ENCODE measurements at regions not wholly inside any gene's neighbourhood (a gene's known extent, or its start where the extent isn't known, plus 50 kb on each side); places are given as distances from the start of the nearest gene placed in this dataset.
"Not testable (repeated sequence)": the region's sequence is repeated elsewhere in the genome, so short reads cannot be mapped to it uniquely, and the experiment has no call there.

- DNase-seq, result no peak
These were observed 339.8 kb upstream of the EPHA4 start for GRCh38 chr2:221911890-221912289.

- DNase-seq, result no peak
These were observed 339.2 kb upstream of the EPHA4 start for GRCh38 chr2:221911321-221911720.

DNA sequence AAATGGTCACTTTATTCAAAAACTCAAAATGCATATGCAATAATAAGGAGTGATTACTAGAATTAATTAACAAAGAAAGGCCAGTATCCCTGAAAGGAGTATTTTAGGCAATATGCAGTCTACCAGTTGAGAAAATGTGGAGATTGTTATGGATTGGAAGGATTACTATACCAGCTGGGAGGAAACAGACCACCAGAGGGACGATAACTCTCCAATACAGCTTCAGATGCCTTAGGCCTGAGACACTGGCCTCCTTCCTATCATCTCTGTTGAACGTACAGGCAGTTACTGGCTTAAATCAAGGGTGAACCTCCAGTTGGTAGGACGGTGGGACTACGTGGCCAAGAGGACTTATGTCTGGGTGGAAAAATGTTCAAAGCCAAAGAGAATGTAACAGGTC lies 336.4 kb upstream of the EPHA4 start:
- no peak for DNase-seq

DNA sequence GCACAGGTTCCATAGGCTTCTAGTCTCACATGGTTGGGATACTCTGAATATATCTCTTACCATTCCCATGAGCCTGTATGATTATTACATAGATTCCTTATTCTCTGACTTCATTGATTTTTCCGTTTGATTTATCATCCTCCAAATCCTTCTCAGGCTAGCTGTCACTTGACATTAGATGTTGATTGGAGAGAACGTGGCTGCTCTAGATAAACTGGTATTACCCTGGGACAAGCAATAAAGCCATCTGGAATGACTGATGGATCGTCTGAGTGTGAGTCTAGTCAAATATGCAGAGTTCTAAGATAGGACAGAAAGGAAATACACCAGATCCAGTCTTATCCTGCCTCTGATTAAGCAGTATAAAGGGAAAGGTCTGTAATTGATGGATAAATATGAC lies 325.6 kb upstream of the EPHA4 start:
- DNase-seq, result no peak

DNA sequence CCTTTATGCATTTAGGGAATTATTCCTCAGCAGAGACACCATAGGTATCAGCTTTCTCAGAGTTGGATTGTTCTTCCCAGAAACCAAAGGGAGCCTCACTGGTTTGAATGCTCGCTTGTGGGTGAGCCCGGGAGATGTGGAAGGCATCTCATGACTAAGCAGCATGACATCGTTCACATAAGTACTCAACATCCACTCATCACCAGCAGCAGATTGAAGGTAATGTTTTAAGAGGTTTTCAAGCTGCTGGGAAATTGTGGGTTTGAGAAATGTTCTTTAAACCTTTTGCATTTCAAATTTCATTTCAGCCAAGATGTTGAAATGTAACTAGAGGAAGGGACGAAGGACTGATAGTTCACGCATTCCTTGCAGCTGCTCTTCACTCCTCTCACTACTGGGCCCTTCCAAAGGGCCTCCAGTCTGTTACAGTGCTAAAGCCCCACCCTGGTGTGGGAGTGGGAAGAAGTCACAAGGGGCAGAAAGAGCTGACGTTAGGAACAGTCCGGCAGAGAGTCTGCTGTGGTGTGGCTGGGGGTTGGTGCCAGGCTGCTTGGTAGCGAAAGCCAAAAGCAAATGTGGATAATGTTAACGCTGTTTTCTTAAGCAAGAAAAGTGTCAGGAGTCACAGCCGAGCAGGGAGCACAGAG lies 324.5 kb upstream of the EPHA4 start:
- DNase-seq, result no peak

- DNase-seq, result no peak
These were observed 323.4 kb upstream of the EPHA4 start for GRCh38 chr2:221895366-221896121.

GRCh38 chr2:221893501-221893900 lies 321.4 kb upstream of the EPHA4 start:
- no peak for DNase-seq

DNA sequence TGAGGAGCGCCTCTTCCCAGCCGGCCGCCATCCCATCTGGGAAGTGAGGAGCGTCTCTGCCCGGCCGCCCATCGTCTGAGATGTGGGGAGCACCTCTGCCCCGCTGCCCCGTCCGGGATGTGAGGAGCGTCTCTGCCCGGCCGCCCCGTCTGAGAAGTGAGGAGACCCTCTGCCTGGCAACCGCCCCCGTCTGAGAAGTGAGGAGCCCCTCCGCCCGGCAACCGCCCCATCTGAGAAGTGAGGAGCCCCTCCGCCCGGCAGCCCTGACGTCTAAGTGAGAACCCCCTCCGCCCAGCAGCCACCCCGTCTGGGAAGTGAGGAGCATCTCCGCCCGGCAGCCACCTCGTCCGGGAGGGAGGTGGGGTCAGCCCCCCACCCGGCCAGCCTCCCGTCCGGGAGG lies 319.9 kb upstream of the EPHA4 start:
- DNase-seq, result not testable (repeated sequence)

DNA sequence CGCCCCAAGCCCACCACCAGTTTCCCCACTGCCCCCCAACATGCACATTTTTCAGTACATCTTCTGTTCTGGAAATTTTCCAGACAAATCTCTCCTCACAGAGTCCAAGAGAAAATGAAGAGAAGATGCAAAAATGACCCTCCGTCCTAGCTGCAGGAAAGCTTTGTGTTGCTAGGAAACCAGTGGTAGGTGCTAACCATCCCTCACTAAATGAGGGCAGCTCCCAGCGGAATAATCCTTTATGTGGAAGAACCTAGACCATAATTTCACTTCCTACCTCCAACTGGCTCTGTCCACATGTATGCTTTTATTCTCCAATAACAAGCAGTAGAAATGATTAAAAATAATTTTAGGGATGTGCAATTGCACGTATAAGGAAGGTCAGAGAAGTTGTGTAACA lies 311.9 kb upstream of the EPHA4 start:
- DNase-seq, result no peak

- DNase-seq, result no peak
These were observed 303.9 kb upstream of the EPHA4 start for GRCh38 chr2:221876016-221876415.

DNA sequence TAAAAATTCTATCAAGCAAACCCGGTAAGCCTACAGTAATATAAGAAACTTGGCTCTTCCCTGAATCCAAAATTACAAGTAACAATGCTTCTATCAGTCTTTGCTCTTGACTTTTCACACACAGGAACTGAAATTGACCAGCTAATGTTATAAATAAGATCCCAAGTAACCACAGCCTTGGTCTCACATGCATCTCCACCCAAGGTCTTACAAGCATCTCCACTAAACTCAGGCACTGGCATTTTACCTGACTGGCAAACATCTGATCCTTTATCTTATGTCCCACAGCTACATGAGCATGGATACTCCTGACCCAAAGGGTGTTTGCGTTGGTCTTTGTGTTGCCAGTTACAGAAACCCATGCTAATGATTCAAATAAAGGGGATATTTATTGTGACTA lies 302.3 kb upstream of the EPHA4 start:
- DNase-seq, result no peak

GRCh38 chr2:221857719-221858118 lies 285.6 kb upstream of the EPHA4 start:
- DNase-seq, result no peak

DNA sequence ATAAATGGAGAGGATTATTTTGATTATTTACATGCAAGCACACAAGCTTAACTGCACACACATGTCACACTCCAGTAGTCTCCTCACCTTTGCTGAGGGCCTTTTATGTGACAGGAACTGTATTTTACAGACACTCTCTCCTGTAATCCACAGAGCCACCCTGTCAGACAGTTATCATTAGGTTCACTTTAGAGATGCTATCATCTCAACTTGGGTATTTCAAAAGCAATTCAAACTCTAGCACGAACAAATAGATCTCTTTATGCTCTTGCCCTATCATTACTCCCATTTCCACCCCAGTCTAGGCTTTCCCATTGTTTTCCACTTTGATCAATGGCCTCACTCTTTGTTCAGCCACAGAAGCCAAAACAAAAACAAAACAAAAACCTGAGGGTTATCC lies 281.2 kb upstream of the EPHA4 start:
- DNase-seq, result no peak

- no peak for DNase-seq
These were observed 279.5 kb upstream of the EPHA4 start for GRCh38 chr2:221851531-221852045.

- DNase-seq, result no peak
These were observed 278.0 kb upstream of the EPHA4 start for GRCh38 chr2:221850076-221850475.

DNA sequence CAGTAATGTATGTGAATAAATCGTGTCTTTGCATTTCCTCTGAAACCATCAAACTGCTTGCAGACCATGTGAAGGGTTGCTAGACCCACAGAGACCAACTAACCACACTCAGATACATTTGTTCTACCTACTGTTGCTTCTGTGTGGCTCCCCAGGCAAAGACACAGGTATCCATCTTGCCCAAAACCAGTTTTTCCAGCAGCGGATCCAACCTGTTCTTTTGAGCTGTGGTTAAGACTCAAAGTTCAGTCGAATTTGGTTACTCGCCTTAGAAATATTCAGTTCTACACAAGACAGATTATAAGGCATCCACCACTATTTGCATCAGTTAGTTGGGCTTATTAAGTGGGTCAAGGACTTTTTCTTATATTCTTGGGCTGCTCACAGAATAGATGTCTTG lies 276.2 kb upstream of the EPHA4 start:
- DNase-seq, result no peak

GRCh38 chr2:221845021-221845365 lies 272.9 kb upstream of the EPHA4 start:
- no peak for DNase-seq

DNA sequence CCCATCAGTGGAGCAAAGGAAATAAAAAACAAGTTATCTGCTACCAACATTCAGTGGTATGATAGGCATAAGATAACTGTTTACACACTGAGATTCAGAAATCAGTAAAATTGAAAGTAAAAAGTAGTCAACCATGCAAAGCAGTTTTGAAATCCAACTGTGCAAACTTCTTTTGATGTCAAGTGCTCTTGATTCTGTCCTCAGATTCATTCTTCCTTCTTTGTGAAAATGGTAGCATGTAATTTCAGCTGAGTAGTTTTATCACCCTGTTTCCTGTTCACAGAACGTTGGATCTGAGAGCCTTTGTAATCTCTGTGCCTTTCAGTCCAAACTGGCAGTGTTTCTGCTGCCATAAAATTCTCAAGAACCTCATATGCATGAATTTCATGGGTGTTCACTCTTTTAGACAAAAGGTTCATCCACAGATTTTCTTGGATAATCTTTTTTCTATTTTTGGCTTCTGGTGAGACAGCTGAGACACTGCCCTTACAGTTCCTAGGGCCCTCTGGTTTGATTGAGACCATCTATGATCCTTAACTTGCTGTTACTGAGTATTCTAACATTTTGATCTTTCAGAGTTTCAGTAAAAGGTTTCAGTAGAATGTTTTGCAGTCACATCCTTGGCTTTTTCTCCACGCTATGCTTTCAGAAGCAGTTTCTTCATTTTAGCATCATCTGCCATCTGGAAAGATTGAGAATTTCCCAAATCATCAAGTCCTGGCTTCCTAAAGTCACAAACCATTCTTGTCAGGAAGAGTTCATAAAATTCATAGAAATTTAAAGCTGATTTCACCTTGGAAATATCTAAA lies 272.3 kb upstream of the EPHA4 start:
- no peak for DNase-seq

GRCh38 chr2:221836095-221836494 lies 264.0 kb upstream of the EPHA4 start:
- no peak for DNase-seq

DNA sequence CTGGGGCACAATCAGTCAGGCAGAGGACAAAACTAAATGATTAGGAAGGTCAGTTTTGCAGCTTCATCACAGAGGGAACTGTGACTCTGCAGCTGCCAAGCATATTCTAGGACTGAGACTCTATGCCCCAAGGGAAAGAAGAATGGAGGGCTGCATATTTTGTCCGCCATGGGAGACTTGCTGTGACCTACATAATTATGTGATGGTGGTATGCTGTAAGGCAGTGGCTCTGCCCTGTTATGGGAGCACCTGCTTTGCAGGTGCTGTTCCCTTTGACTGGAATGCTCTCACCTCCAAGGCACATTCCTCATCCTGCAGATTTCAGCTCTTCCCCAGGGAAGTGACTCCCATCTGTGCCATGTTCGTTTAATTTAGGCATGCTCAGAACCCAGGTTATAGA lies 261.9 kb upstream of the EPHA4 start:
- no peak for DNase-seq

DNA sequence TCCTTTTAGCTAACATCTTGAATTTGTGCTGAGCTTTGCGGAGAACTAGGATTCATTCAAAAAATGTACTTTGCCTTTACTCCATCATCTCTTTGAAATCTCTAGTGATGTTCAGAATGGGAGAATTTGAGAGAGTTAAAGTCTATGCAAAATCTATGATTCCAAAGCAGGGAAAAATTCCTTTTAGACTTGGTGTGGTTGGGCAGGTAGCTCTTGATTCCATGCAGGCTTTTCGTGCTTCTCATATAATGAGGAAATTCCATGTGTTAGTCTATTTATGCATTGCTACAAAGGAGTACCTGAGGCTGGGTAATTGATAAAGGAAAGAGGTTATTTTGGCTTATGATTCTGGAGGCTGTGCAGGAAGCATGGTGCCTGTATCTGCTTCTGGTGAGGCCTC lies 258.9 kb upstream of the EPHA4 start:
- no peak for DNase-seq

DNA sequence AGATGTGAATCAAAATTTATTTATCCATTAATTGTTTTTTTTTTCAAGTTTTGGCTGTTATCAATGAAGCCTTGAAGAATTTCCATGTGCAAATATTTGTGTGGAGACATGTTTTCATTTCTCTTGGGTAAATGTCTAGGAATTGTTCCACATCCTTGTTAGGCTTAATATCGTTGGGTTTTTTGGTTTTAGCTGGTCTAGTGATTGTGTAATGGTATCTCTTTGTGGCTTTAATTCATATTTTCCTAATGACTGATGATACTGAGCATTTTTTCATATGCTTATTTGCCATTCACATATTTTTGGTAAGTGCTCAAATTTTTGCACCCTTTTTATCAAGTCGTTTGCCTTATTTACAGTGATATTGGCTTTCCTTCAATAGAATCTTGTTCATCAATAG lies 250.3 kb upstream of the EPHA4 start:
- no peak for DNase-seq

- DNase-seq, result no peak
These were observed 246.7 kb upstream of the EPHA4 start for GRCh38 chr2:221818616-221819320.

All from NCI-H446 treated with DMSO at 0.1 percent for 48 hours (cell line).